ENCODE measurements at regions not wholly inside any gene's neighbourhood (a gene's known extent, or its start where the extent isn't known, plus 50 kb on each side); places are given as distances from the start of the nearest gene placed in this dataset.
"Not testable (repeated sequence)": the region's sequence is repeated elsewhere in the genome, so short reads cannot be mapped to it uniquely, and the experiment has no call there.

DNA sequence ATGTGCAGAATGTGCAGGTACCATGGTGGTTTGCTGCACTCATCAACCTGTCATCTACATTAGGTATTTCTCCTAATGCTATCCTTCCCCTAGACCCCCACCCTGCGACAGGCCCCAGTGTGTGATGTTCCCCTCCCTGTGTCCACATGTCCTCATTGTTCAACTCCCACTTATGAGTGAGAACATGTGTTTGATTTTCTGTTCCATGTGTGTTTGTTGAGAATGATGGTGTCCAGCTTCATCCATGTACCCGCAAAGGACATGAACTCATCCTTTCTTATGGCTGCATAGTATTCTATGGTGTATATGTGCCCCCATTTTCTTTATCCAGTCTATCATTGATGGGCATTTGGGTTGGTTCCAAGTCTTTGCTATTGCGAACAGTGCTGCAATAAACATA lies 70.5 kb upstream of the C1QTNF9B start:
- TF ChIP-seq, protein P1, sequence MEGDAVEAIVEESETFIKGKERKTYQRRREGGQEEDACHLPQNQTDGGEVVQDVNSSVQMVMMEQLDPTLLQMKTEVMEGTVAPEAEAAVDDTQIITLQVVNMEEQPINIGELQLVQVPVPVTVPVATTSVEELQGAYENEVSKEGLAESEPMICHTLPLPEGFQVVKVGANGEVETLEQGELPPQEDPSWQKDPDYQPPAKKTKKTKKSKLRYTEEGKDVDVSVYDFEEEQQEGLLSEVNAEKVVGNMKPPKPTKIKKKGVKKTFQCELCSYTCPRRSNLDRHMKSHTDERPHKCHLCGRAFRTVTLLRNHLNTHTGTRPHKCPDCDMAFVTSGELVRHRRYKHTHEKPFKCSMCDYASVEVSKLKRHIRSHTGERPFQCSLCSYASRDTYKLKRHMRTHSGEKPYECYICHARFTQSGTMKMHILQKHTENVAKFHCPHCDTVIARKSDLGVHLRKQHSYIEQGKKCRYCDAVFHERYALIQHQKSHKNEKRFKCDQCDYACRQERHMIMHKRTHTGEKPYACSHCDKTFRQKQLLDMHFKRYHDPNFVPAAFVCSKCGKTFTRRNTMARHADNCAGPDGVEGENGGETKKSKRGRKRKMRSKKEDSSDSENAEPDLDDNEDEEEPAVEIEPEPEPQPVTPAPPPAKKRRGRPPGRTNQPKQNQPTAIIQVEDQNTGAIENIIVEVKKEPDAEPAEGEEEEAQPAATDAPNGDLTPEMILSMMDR (IDR thresholded peaks at IDR 0.05; ENCODE audit: low read depth, low read length, missing input control) = not testable (repeated sequence)
- TF ChIP-seq TAF1 (conservative IDR thresholded peaks at IDR 0.05); RAD21 (IDR thresholded peaks at IDR 0.05); EGR1 (IDR thresholded peaks at IDR 0.05; ENCODE audit: low read depth in 2 of 2): not testable (repeated sequence)
- TF ChIP-seq, protein P2, sequence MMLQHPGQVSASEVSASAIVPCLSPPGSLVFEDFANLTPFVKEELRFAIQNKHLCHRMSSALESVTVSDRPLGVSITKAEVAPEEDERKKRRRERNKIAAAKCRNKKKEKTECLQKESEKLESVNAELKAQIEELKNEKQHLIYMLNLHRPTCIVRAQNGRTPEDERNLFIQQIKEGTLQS (IDR thresholded peaks at IDR 0.05) = not testable (repeated sequence)
